GM21515 (cell line): ENCODE measurements at regions not wholly inside any gene's neighbourhood (a gene's known extent, or its start where the extent isn't known, plus 50 kb on each side); places are given as distances from the start of the nearest gene placed in this dataset.

Experiments used
- ATAC-seq: cut with Tn5 transposase; IDR thresholded peaks from one replicate; pipeline ENCODE4 v1.9.1; 2021; ENCODE audit not compliant: unreplicated experiment

- ATAC-seq, result no peak
Observed at GRCh38 chr11:92852229-92852628, 117.2 kb upstream of the MTNR1B start.

DNA sequence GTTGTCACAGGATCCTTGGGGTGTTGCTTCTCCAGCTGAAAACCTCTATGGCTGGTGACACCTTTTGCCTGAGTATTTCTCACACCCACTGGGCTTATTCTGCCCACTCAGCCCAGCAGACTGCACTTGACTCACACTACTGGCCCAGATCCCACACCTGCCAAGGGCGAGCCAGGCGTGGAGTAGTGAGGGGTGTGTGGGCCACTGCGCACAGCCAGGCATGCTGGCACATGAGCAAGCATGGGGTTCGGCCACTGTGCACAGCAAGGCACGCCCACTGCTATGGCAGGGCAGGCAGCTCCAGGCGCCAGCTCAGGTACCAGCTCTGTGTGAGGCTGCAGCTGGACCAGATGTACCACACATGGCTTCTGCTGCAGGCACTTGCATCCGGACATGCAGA, 116.5 kb upstream of the MTNR1B start:
- no peak for ATAC-seq

- no peak for ATAC-seq
Observed at GRCh38 chr11:92854162-92854561, 115.3 kb upstream of the MTNR1B start.

DNA sequence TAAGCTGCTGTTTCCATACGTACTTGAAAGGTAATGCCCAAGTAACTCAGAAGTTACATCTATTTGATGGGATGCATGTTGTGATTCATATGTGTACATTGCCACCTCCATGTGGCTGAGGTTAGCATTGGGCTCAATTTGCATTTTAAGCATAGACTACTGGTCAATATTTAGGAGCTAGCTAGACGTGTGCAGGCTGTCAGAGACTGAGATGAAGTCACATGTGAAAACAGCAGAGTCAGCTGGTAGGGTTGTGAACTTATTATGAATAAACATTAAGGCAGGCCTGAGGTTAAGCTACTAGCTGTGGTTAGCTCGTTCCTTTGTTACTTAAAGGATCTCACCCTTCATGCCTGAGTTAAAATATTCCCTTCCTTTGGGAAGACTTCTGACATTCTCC, 114.5 kb upstream of the MTNR1B start:
- ATAC-seq, result no peak

DNA sequence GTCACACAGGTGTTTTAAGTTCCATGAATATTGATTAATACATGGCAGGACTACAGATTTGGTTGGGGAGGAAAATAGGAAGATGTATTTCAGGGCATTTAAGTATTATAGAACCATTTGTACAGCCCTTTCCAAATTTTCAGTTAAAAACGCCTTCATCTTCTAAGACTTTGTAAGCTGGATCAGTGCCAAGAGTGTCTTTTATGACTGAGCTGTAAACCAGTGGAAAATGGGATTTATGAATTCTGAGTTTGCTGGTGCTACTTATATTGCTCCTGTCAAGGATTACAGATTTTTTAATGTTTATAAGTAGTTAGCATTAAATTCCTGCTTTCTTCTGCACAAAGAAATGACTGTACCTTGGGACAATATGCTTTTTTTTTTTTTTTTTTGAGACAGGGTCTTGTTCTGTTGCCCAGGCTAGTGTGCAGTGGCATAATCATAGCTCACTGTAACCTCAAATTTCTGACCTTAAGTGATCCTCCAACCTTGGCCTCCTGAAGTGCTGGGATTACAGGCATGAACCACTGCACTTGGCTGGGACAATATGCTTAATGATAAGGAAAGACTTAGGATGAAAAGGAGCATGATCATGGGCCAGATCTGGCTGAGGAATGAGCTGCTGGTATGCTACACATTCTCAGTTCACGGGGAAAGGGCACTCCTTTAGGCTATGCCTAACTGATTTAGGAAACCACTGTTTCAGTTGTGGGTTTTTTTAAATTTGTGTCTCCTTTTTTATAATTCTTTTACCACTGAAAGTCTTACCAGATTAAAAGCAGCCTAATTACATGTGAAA, 113.6 kb upstream of the MTNR1B start:
- ATAC-seq, result no peak

GRCh38 chr11:92857407-92857806, 112.0 kb upstream of the MTNR1B start:
- ATAC-seq, result no peak

DNA sequence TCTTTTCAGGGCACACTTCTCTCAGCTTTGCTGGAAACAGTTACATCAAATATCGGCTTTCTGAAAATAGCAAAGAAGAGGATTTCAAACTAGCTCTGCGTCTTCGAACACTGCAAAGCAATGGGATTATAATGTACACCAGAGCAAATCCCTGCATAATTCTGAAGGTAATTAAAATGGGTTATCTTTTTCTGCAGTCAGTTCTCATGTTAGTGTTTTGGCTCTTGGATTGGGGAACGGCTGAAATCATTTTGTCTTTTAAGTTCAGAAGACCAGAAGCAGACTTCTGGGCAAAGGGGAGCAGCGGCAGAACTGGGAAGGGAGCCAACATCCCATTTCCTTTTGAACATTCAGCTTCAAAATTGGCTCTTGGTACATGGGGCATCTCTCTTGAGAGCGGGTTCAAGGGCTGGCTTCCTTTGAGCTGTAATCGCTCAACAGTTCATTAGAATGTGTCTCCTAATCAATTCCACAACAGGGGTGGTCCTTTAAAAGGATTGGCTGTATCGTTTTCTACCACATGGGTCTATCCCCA, 110.2 kb upstream of the MTNR1B start:
- ATAC-seq, result no peak

- ATAC-seq, result no peak
Observed at GRCh38 chr11:92861634-92862033, 107.8 kb upstream of the MTNR1B start.

GRCh38 chr11:92865352-92865751, 104.1 kb upstream of the MTNR1B start:
- ATAC-seq, result no peak

GRCh38 chr11:92866679-92867282, 102.7 kb upstream of the MTNR1B start:
- no peak for ATAC-seq

DNA sequence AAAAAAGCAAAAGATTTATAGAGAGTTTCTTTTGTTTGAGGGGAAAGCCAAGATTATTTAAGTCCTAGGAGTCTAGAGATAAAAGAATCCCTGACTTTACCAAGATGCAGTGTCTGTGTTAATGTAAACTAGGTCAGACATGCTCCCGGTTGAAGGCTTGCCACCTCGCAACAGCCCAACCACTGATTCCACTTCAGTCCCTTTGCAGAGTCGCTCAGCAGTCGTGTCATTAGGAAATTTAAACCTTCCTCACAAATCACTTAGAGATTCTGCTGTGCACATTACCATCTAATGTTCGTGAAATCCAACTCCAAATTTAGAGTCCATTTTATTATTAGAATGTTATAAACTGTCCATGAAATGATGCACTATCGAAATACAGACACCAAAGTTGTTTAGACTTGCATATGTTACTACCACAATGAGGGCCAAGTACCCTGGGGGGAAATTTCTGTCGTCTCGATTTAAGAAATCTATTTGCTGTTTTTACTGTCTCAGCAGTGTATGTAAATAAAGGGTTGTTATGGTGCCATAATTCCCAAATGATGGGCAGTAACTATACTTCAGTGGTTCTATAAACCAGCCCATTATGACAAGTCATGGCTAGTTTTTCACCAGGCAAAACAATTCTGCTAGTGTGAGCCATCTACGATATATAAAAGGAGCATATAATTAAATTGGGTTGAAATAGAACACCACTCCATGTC, 101.4 kb upstream of the MTNR1B start:
- ATAC-seq, result no peak

- ATAC-seq, result no peak
Observed at GRCh38 chr11:92869716-92870115, 99.7 kb upstream of the MTNR1B start.

- no peak for ATAC-seq
Observed at GRCh38 chr11:92870196-92870832, 99.1 kb upstream of the MTNR1B start.

DNA sequence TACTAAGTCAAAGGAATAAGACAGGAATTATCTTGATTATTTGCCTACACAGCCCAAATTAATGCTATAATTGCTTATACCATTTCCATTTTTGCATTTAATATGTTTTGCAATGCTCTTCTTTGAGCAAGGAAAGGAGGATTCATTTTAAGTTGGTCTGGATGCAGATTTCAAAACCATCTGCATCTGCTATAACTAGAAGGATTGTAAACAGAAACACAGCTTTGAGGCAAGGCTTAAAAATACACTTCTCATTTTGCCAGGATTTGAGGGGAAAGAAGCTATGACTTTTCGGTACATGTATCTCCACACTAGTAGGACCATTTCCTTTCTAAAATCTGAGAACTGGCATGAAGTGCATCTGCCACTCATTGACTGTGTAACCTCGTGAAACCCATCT, 95.9 kb upstream of the MTNR1B start:
- no peak for ATAC-seq

- ATAC-seq, result no peak
Observed at GRCh38 chr11:92875473-92875872, 94.0 kb upstream of the MTNR1B start.

- ATAC-seq, result no peak
Observed at GRCh38 chr11:92879086-92879485, 90.4 kb upstream of the MTNR1B start.

DNA sequence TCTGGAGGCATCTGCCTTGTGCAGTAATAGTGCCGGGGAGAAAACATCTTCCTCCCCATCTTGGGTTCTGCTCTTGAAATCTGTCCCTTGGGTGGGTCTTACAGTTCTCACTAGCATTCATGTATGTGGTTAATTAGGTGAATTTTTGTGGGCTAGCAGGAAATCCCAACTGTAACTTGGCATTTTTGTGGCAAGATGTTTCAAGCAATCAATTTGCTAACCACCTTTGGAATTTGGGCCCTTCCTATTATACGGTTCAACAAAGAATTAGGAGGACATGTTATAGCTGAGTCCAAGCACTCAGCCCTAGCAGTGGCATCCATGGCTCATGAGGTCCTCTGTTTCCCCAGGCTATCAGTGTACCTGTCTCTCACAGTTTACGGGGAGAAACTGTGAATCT, 89.1 kb upstream of the MTNR1B start:
- no peak for ATAC-seq

GRCh38 chr11:92881940-92882450, 87.5 kb upstream of the MTNR1B start:
- no peak for ATAC-seq

GRCh38 chr11:92882828-92883611, 86.4 kb upstream of the MTNR1B start:
- no peak for ATAC-seq

GRCh38 chr11:92885600-92885999, 83.9 kb upstream of the MTNR1B start:
- ATAC-seq, result no peak
